Stimulated activated CD8-positive, alpha-beta memory T cell treated with anti-CD3 and anti-CD28 coated beads, Interleukin-7, amount 100 ng/mL, for 48 hours (primary cell): ENCODE measurements at regions not wholly inside any gene's neighbourhood (a gene's known extent, or its start where the extent isn't known, plus 50 kb on each side); places are given as distances from the start of the nearest gene placed in this dataset.
"Not testable (repeated sequence)": the region's sequence is repeated elsewhere in the genome, so short reads cannot be mapped to it uniquely, and the experiment has no call there.

ENCODE experiments used
- DNase-seq, 2 donors: peaks; one replicate each; pipeline ENCODE4 v3.0.0-alpha.2; 2020; ENCODE audit warnings: low read depth in 1 of 2; ENCODE audit errors: extremely low read depth in 1 of 2

DNA sequence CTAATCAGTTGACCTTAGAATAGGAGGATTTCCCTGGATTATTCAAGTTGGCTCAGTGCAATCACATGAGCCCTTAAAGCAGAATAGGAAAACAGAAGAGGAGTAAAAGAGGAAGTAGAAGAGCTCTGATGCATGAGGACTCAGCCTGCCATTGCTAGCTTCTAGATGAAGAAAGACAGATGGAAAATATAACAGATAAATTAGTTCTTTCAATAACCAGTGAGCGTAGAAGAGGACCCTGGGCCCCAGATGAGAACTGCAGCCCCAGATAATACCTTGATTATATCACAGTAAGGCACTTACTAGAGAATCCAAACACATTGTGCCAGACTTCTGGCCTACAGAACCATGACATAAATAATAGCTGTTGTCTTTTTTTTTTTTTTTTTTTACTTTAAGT is 314.0 kb downstream of the RAD51AP2 start:
- not testable (repeated sequence) for DNase-seq

DNA sequence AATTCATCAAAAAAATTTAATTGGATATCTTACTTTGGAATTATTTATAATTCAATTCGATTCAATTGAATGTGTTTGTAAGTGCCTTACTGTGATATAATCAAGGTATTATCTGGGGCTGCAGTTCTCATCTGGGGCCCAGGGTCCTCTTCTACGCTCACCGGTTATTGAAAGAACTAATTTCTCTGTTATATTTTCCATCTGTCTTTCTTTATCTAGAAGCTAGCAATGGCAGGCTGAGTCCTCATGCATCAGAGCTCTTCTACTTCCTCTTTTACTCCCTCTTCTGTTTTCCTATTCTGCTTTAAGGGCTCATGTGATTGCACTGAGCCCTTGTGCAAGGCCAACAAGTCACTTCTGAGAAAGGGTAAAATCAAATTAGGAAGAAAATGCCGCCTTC is 315.6 kb downstream of the RAD51AP2 start:
- DNase-seq = not testable (repeated sequence)

DNA sequence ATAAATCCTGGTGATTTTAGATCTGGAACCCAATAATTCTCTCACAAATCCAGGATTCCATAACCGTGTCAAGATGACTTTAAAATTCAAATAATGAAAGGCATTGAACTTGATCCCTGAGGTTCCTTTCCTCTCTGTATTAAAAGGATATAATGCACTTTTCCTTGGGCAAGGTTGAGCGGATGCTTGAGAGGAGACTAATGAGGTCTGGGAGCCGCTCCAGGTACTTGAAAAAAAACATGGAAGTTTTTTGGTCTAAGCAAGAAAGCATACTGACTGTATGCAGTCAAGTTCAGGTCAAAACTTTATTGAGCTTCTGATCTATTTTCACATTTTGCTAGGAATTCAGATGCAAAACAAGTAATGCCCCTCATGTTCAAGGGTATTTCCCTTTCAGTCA is 318.5 kb downstream of the RAD51AP2 start:
- no peak for DNase-seq

DNA sequence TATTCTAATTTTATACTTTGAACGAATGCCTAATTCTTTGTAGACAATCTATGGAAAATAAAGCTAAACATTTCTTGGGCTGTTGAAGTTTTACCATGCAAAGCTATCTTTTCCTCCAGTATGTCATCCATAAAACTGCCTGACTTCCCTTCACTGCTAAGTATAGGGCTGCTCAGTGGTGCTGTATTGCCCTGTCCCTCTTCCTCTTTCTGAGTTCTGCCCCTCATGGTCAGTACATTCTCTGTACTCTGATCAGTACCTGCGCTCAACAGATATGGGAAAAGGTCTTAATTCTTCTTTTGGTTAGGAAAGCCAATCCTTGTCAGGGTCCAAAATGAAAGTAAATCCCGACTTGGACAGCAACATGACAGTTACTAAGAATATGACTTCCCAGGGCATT is 321.9 kb downstream of the RAD51AP2 start:
- no peak for DNase-seq

DNA sequence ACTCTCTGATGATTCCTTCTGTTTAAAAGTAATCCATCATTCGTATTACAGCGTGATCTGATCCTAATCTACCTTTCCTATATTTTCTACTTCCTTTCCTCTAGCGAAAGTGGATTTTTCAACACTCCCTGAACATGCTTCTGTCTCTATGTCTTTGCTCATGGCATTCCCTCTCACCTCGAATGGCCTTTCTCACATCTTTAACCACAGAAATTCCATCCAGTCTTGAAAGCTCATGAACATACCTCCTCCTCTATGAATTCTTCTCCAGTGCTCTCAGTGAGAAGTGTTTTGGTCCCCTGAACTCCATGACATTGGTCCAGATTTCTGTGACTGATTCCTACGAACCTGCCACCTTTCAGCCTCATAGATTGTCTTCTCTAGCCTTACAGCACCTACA is 323.2 kb downstream of the RAD51AP2 start:
- DNase-seq = no peak

DNA sequence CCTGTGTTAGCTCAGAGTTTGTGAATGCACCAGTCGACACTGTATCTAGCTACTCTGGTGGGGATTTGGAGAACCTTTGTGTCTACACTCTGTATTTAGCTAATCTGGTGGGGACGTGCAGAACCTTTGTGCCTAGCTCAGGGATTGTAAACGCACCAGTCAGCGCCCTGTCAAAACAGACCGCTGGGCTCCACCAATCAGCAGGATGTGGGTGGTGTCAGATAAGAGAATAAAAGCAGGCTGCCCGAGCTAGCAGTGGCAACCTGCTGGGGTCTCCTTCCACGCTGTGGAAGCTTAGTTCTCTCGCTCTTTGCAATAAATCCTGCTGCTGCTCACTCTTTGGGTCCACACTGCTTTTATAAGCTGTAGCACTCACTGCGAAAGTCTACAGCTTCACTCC is 324.2 kb downstream of the RAD51AP2 start:
- no peak for DNase-seq

DNA sequence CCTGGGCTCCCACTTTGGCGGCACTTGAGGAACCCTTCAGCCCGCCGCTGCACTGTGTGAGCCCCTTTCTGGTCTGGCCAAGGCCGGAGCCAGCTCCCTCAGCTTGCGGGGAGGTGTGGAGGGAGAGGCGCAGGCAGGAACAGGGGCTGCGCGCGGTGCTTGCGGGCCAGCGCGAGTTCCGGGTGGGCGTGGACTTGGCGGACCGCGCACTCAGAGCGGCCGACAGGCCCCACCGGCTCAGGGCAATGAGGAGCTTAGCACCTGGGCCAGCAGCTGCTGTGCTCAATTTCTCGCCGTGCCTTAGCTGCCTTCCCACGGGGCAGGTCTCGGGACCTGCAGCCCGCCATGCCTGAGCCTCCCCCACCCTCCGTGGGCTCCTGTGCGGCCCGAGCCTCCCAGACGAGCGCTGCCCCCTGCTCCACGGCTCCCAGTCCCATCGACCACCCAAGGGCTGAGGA is 324.8 kb downstream of the RAD51AP2 start:
- not testable (repeated sequence) for DNase-seq

DNA sequence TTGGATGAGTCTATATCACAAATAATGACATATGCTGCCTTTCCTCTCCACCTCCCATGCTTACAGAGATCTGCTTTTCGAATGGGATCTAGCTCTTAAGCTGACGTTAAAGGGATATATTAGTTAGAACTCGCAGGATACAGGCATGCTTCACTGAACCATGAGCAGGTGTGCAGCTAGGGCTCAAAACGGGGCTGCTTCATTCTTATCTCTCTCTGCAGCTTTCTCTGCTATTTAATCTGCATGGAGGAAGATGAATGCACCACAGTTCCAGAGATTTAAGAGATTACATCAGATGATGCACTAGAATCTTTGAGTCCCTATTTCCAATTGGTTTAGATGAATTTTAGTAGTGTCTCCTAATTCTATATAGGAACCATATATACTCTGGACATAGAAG is 327.0 kb downstream of the RAD51AP2 start:
- DNase-seq = no peak

DNA sequence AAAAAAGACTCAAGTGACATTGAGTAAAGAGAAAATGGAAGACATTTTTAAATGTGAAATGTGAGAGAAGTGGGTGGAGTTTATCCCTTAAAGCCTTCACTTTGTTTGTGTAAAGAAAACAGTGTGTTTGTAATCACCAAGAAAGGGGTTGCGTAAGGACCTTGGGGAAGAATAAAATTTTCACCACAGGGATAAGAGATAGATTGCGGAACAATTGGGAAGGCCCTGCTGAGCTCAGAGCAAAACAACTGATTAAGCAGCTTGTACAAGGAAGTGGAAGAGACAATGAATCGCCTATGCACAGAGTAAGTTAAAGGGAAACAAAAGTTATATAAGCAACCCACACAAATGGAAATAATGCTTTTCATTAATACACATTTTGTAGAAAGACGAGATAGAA is 327.7 kb downstream of the RAD51AP2 start:
- no peak for DNase-seq

DNA sequence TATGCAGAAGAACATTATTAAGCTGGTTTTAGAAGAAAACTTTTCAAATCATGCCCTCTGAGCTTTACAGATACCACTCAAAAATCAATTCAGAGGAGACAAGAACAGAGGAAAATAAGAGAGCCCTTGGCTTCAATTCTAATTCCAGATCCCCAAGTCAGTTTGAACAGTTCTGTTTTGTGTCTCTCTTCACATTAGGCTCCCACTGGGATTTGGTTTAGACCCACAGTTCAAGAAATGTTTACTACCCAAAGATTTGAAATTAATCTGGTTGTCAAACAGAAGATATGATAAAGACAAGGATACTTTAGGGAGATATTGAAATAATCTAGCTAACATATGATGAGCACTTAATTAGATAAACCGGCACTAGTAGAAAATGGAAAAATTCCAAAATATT is 329.5 kb downstream of the RAD51AP2 start:
- DNase-seq = no peak

DNA sequence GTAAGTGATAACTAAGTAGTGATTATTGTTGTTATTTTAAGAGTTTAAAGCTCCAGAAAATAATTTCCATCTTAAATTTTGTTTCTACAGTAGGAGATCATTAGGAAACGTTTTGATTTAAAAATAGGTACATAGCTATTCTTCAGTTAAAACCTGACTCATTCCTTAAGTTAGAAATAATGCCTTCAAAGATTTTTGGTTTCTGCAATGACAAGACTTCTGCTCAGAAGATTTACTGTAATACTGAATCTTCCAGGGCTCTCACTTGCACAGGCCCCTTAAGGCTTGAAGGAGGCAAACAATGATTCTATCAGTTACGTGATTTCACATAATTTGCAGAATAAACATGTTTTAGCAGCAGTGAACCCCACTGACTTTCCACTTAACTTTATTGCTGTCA is 333.7 kb downstream of the RAD51AP2 start:
- DNase-seq = no peak

DNA sequence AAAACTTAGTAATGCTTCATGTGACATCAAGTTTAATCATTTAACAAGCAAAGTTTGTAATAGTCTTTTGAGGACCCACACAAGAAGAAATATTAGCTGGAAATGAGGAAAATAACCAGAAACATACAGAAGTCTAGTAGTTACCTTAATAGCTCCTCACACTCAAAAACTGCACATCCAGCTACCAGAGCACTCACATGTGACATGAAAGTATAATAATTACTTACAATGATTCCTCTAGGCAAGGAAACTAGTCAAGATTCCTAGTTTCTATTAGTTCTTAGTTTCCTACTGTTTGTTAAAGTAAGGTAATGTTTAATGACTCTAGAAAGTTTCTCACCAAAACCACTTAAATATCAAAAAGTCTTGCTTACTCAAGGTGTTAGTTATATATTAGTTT is 335.8 kb downstream of the RAD51AP2 start:
- no peak for DNase-seq

DNA sequence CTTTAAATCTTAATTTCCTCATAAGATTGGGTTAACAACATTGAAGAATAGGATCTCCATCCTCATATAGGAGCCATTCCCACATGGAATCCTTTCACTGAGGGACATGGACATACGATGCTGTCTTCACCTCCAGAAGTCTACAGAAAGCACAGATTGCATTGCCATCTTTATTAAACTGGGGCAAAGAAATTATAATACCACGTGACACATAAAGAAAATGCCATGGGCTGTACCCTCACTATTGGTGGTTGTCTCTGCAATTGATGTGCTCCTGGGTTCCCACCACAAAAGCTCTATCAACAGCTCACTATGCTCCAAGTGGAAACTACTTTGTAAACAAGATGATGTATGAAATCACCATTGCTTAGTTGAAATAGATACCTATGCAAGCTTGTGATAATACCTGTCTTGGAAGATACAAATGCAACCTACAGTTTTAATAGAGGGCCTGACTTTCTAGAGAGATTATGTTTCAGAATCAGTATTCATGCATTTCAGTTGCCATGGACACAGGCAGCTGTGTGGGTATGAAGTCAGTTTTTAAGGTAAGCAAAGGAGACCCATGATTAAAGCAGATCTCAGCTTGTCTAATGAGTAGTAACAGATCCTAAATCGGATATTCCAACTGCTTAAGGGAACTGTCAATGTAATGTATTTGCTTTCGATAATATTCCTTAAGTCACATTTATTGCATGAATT is 337.0 kb downstream of the RAD51AP2 start:
- no peak for DNase-seq

DNA sequence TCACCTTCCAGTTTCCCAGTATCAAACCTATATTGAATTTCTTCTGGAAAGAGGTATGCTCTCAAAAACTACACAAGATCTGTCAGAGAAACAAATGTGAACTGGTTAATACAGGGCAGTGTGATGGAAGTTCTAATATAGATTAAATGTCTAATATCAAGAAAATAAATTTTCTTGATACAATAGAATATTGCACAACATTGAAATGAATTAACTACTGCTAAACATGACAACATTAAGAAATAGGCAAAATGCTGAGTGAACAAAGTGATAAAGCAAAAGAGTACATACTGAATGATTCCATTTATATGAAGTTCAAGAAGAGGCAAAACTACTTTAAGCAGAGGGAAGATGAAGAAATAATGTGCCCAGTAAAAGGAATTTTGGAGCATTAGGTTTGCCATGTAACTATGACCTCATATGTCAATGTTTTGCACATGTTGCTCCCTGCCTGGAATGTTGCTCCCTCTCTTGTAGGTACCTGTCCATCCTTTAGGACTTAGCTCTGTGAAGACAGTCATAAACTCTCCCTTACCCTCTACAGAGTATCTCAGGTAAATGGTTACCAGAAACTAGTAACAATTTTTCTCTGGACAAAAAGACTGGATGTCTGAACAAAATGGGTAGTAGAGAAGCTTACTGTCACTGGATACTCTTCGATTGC is 339.0 kb downstream of the RAD51AP2 start:
- DNase-seq = no peak

DNA sequence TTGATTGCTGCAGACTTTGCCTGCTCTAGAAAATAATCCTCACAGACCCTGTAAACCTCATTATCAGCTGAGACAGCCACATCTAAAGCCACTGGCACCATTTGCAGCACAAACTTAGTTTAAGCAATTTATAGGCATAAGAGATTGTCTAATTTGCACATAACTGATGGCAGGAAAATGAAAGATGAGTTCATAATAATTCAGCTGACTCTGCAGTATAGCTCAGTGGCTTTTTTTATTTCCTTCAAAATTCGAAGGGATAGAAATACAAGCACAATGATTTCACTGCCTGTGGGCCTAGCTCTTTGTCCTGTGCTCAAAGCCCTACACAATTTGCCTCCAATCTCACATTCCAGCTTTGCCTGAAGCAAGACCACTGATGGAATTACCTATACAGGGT is 341.2 kb downstream of the RAD51AP2 start:
- no peak for DNase-seq

DNA sequence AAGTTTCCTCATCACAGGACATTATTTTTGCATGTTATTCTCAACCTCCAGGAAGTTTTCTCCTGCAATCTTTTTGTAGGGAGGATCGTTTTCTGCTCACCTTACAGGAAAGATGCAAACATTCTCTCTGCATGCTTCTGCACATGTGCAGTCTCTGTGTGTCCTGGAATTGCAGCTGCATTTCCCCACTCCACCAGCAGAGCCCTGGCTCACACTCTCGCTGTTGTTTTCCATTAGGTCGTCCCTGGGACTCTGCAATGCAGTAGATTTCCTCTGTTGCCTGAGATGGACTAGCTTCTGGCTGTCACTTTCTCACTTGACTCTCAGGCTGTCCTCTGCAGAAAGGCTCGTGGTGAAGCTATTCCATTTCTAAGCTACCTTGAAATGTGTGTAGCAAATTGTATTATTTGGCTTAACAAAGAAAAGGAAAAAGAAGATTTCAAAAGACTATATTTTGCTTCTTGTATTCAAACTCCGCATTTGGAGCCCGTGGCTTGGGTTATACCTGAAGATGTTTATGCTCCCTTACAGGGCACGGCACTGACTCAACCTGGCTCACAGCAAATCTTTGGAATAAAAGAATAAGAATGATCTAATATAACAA is 346.7 kb downstream of the RAD51AP2 start:
- no peak for DNase-seq

DNA sequence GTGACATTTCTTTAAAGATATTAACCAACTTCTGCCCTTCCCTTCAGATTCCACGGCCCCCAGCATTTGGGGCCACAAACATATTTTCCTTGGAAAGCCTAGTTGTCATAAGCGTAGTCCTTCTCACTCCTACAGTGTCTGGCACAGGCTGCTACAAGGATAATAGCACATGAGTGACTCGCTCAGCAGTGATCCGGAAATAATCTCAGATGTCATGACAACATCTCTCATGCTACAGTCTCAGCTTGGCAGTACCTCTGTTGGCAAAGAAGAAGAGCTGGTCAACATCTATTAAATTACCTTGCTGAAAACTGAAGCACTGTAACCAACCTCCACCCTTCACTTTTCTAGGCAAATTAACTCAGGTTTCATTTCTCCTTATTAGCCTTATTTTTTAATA is 351.7 kb downstream of the RAD51AP2 start:
- no peak for DNase-seq

DNA sequence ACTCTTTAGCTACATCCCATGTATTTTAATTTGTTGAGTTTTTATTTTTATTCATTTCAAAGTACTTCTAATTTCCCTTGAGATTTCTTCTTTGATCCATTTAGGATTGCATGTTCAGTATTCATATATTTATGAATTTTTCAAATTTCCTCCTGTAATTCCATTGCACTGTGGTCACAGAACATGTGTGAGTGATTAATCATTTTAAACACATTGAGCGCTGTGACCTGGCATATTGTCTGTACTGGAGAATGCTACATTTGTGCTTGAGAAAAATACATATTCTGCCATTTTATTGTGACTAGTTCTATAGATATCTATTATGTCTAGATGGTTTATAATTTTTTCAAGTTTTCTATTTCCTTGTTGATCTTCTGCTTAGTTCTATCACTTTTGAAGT is 353.7 kb downstream of the RAD51AP2 start:
- DNase-seq = no peak

DNA sequence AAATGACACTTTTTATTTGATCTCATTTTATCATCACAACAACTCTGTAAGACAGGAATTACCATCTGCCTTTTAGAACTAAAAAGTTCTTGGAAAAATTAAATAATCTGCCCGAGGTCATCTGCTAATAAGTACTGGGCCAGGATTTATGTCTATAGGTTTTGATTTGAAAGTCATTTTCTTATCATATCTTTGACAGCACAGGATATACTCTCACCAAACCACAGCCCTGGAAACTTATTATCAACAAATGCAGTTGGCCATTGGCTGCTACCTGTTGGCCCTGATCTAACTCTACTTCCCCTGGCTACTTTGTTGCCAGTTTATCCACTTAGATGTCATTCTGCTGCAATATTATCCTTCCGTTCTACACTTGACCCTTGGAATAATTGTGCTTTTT is 354.6 kb downstream of the RAD51AP2 start:
- DNase-seq = no peak

DNA sequence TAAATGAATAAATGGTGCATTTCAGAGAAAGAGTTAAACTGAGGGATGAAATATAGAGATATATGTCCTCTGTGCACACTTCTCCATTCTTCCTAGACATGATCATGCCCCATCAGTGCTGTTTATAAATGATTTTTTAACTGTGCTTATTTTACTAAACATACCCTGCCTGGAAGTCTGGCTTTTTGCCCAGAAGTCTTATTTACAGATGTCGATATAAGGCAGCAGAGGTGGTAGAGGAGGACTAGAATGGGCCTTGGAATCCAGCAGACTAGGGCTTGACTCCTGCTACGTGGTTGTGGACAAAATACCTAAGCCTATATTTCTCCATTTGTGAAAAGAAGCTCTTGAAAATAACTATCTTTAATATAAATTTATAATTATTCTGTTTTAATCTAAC is 355.5 kb downstream of the RAD51AP2 start:
- DNase-seq = no peak

DNA sequence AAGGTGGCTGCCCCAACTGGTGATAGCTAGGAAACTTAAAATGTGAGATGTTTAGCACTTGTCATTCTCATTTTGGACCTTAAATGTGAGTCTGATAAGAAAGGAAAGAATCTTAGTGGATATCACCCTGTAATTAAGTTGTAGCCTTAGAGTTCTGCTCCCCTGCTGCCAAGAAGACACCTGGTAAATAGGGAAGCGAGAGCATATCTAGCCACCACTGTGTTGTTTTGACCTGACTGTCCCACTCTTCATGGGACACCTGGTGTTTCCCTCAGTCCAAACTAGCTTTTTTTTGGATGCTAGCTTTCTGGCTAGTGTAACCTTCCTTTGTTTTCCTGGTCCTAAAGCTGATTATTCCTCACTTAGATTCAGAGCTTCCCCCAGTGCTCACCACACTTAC is 357.6 kb downstream of the RAD51AP2 start:
- no peak for DNase-seq

DNA sequence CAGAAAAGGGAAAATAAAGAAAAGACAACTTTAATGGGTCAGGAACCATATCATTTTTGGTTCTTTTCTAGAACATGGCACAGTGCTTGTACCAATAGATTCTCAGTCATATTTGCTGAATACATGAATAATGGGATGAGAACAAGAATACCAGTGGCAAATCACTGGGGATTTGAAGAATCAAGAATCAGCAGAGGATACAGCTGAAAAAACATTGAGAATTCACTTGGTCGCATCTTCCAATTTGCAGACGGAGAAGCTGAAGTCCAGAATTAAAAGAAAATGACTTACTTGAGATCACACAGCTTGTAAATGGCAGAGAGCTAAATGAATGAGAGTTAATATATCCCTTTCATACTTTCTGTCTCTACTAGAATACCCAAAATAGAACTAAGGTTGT is 362.2 kb downstream of the RAD51AP2 start:
- no peak for DNase-seq
